Right lobe of liver (tissue), 6 donors: ENCODE measurements at regions not wholly inside any gene's neighbourhood (a gene's known extent, or its start where the extent isn't known, plus 50 kb on each side); places are given as distances from the start of the nearest gene placed in this dataset.

ENCODE experiments used
- ATAC-seq, 4 donors: fragments of 200-7000 bp; cut with Tn5 transposase; one replicate each; pipeline ENCODE4 v1.9.1; 2020; ENCODE audit warnings: mild to moderate bottlenecking in 4 of 4, moderate library complexity in 4 of 4
- DNase-seq, 3 donors: peaks; one replicate each; pipeline ENCODE4 v3.0.0-alpha.2; 2020
- H3K27ac ChIP-seq, 3 donors: fragments of 200-600 bp; one replicate each; pipeline ENCODE4 v1.8.0; 2022
- H3K27me3 ChIP-seq, 2 donors: fragments of 200-600 bp; one replicate each; pipeline ENCODE4 v1.8.0; 2022
- H3K36me3 ChIP-seq, 4 donors: fragments of 200-600 bp; sonication (generic) in 1 of 4; one replicate each; pipeline versions ENCODE4 v1.5.1 to v1.8.0; 2017 to 2022; ENCODE audit warnings: control low read depth in 1 of 4
- H3K4me1 ChIP-seq, 4 donors: fragments of 200-600 bp; sonication (generic) in 1 of 4; one replicate each; pipeline versions ENCODE4 v1.5.1 to v1.8.0; 2017 to 2022; ENCODE audit warnings: control low read depth in 1 of 4
- H3K4me3 ChIP-seq, 3 donors: fragments of 200-600 bp; one replicate each; pipeline ENCODE4 v1.8.0; 2022
- H3K9me3 ChIP-seq, 4 donors: fragments of 200-600 bp; sonication (generic) in 1 of 4; one replicate each; pipeline versions ENCODE4 v1.5.1 to v1.8.0; 2017 to 2022; ENCODE audit warnings: control low read depth in 1 of 4
- CTCF ChIP-seq, 4 donors: fragments of 200-600 bp in 3 of 4; fragments of 450-650 bp in 1 of 4; IDR thresholded peaks; one replicate each; pipeline versions ENCODE4 v1.5.1 to v1.8.0; 2016 to 2022; ENCODE audit warnings: antibody characterized with exemption in 4 of 4, mild to moderate bottlenecking in 2 of 4
- POLR2A ChIP-seq: fragments of 450-650 bp; IDR thresholded peaks from one replicate; pipeline ENCODE4 v1.6.1; 2017; ENCODE audit warnings: antibody characterized with exemption, mild to moderate bottlenecking
- WGBS: methylation state at CpG from one replicate; pipeline ENCODE4 v1.1.6; 2018; ENCODE audit warnings: low coverage, low lambda C conversion rate; ENCODE audit not compliant: insufficient coverage; ENCODE audit errors: missing lambda C conversion rate; 5-methylcytosine and 5-hydroxymethylcytosine counted together
- intact Hi-C, 2 donors: fragments of 100-400 bp; cut with DNase I; formaldehyde crosslinking; loops; one replicate each; pipeline versions ENCODE4 v1.11.2 to v1.14.1; 2022
- donor health status: DM: no; HTN: yes; CAD: no.
- donor health status: DM: no; HTN: no; CAD: no.
- donor health status: DM: no; HTN: no; CAD: no.
- donor health status: DM: no; HTN: yes; CAD: no.
- donor health status: DM: no; HTN: yes; CAD: no.

DNA sequence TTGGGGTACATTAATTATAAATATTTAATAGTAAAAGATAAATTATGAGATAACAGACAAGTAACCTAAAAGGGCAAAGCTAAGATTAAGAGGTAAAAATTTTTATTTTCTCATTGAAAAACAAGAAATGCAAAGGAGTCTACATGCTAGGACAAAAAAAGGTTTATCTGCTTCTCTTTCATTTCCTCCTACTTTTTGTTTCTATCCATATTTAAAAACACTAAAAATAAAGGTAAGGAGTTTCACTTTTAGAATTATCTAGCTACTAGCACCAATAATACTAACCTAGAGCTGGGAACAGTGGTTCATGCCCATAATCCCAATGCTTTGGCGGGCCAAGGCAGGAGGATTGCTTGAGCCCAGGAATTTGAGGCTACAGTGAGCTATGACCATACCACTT is 1551.7 kb upstream of the SLC39A10 start:
- no peaks in the 10 kb centered on the region for H3K4me1 ChIP-seq
- no peaks in the 10 kb centered on the region for H3K9me3 ChIP-seq
- intact Hi-C loops: no loop called here
- ATAC-seq (no peak), DNase-seq (no peak)
- H3K4me3 ChIP-seq: no peak overlapping the region
- WGBS: 83% methylated on average over 1 of the region's 1 CpG
- H3K27ac ChIP-seq: no peak overlapping the region
- H3K27me3 ChIP-seq: no peaks in the 10 kb centered on the region
- no peak for TF ChIP-seq CTCF (IDR thresholded peaks at IDR 0.05)
- TF ChIP-seq POLR2A: no peak
- H3K36me3 ChIP-seq: no peaks in the 10 kb centered on the region

GRCh38 chr2:194104687-194105086 is 1552.3 kb upstream of the SLC39A10 start:
- ATAC-seq: peak; percentile 48 to 80 (median 56)
- H3K36me3 ChIP-seq: no peaks in the 10 kb centered on the region
- no peak for DNase-seq
- no peak overlapping the region for H3K4me3 ChIP-seq
- no peaks in the 10 kb centered on the region for H3K9me3 ChIP-seq
- no peak overlapping the region for H3K27ac ChIP-seq
- intact Hi-C loops: no loop called here
- no peaks in the 10 kb centered on the region for H3K4me1 ChIP-seq
- no peak for TF ChIP-seq POLR2A
- TF ChIP-seq CTCF (IDR thresholded peaks at IDR 0.05): no peak
- no peaks in the 10 kb centered on the region for H3K27me3 ChIP-seq

DNA sequence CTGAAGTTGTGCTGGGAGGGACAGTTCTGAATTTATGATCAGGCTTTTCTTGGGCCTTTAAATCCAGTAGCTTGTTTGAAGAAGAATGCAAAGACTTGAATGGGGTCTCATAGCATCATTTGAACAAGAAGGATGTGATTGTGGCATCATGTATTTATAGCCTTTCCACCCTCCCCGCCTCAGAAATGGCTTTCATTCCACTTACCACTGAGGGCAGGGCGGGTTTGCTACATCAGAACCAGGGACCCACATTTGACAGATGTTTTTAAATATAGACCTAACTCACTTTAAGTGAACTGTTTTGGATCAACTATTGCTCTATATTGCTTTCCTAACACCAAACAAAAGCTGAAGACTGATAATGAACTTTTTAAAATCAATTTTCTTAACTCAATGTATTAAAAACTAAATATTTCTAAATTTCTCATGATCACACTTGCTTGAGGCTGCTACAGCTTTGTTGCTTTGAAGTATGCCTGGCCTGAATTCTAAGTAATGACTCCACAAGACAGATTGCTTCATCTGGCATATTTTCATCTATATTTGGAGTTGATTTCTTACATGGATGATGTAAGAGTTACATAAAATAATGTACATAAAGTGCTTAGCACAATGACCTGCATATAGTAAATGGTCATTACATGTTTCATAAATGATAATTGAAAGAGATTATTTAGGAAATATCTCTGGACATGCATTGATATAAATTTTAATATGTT is 1552.9 kb upstream of the SLC39A10 start:
- Histone ChIP-seq H3K4me3 (no peak overlapping the region), H3K36me3 (no peaks in the 10 kb centered on the region), H3K4me1 (no peaks in the 10 kb centered on the region), H3K27me3 (no peaks in the 10 kb centered on the region), H3K9me3 (no peaks in the 10 kb centered on the region), H3K27ac (no peak overlapping the region)
- ATAC-seq (no peak), DNase-seq (no peak)
- TF ChIP-seq POLR2A (no peak), CTCF (IDR thresholded peaks at IDR 0.05) (no peak)
- intact Hi-C loops: no loop called here
- WGBS: 38% methylated on average over 2 of the region's 2 CpGs

DNA sequence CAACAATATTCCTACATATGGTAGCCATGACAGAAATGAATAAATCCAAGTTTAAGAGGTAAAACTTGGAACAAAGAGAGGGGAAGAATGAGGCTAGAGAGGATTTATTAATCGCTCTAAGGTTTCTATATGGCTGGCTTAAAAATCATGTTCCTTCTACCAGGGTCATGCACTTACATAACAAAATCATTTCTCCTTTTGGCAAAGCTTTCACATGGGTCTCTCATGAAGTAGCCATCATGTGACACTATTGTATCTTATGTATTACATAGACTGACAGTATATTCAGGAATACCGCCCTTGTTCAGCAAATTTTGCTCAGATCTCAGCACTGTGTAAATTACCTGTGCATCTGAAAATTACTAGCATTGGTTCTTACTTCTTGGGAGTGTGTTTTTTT is 1554.5 kb upstream of the SLC39A10 start:
- Histone ChIP-seq H3K36me3 (no peaks in the 10 kb centered on the region), H3K27ac (no peak overlapping the region), H3K4me3 (no peak overlapping the region), H3K9me3 (no peaks in the 10 kb centered on the region), H3K27me3 (no peaks in the 10 kb centered on the region), H3K4me1 (no peaks in the 10 kb centered on the region)
- no peak for TF ChIP-seq POLR2A
- no peak for TF ChIP-seq CTCF (IDR thresholded peaks at IDR 0.05)
- DNase-seq (no peak), ATAC-seq (no peak)
- intact Hi-C loops: no loop called here
- WGBS: 59% methylated on average over 2 of the region's 2 CpGs

DNA sequence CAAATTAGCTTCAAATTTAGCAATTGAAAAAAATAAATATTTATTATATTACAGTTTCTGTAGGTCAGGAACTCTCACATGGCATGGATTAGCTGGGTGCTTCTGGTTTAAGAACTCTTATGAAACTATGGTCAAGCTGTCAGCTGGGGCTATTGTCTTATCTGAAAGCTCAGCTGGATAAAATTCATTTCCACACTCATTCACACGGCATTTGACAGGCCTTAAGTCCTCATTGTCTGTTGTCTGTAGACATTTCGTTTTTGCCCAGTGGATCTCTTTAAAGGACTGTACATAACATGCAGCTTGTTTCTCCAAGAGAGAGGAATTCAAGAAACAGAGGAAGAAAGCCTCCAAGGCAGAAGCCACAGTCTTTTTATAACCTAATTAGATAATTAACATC is 1556.8 kb upstream of the SLC39A10 start:
- Histone ChIP-seq H3K9me3 (no peaks in the 10 kb centered on the region), H3K4me1 (no peaks in the 10 kb centered on the region), H3K36me3 (no peaks in the 10 kb centered on the region), H3K27ac (no peak overlapping the region), H3K4me3 (no peak overlapping the region), H3K27me3 (no peaks in the 10 kb centered on the region)
- WGBS: 40% methylated on average over 2 of the region's 2 CpGs
- TF ChIP-seq CTCF (IDR thresholded peaks at IDR 0.05) (no peak), POLR2A (no peak)
- DNase-seq (no peak), ATAC-seq (no peak)
- intact Hi-C loops: no loop called here
